GM12878 (cell line): ENCODE measurements at regions not wholly inside any gene's neighbourhood (a gene's known extent, or its start where the extent isn't known, plus 50 kb on each side); places are given as distances from the start of the nearest gene placed in this dataset.

ENCODE experiments used
- ATAC-seq: fragments of 200-7000 bp; cut with Tn5 transposase; 3 replicates; pipeline ENCODE4 v1.9.1; 2020; ENCODE audit warnings: mild to moderate bottlenecking, moderate library complexity
- BruUV-seq: library from RNA; stranded (reverse); fragments of 400-500 nt; replicated peaks from 2 replicates; lab custom pipeline; 2021; lab: Mats Ljungman, UMichigan
- CTCF ChIA-PET: fragments of 300-600 bp; sonication (Branson Sonifier 250); formaldehyde crosslinking; extraction: SDS; loops from one replicate; lab custom pipeline; 2021; ENCODE audit warnings: inconsistent platforms; lab: Yijun Ruan, JAX
- POLR2A ChIA-PET: fragments of 350-600 bp; formaldehyde crosslinking; extraction: SDS; loops from one replicate; lab custom pipeline; 2021; ENCODE audit warnings: inconsistent platforms; lab: Charles Lee
- RAD21 ChIA-PET: fragments of 300-600 bp; sonication (Branson Sonifier 250); formaldehyde crosslinking; loops from one replicate; lab custom pipeline; 2023; ENCODE audit warnings: antibody characterized with exemption; ENCODE audit not compliant: unreplicated experiment; lab: Charles Lee
- SMC1A ChIA-PET: fragments of 300-600 bp; sonication (Branson Sonifier 250); formaldehyde crosslinking; loops from one replicate; lab custom pipeline; 2023; ENCODE audit not compliant: unreplicated experiment, uncharacterized antibody; lab: Charles Lee
- DNase-seq: peaks from one replicate; pipeline ENCODE4 v3.0.0-alpha.2; 2011; ENCODE audit warnings: low read depth, low spot score
- FAIRE-seq: peaks from 3 replicates; lab custom pipeline; 2011; peaks lifted over from hg19 to GRCh38; lab: Jason Lieb, UNC
- H2AFZ ChIP-seq: 2 replicates; pipeline ENCODE4 v1.6.0; 2011; ENCODE audit warnings: low read depth, low read length, control low read depth; ENCODE audit not compliant: control insufficient read depth
- H3K27ac ChIP-seq: 2 replicates; pipeline ENCODE4 v1.5.1; 2011; ENCODE audit warnings: control low read depth; ENCODE audit not compliant: control insufficient read depth, insufficient read depth
- H3K27me3 ChIP-seq, 2 experiments: replicated peaks in 1 of 2; 2 replicates each; pipeline versions ENCODE4 v1.6.0 to v1.6.1; 2011; ENCODE audit warnings: low read length in 1 of 2; ENCODE audit not compliant: control insufficient read depth in 2 of 2, insufficient read depth in 2 of 2
- H3K36me3 ChIP-seq, 2 experiments: 2 replicates each; pipeline ENCODE4 v1.5.1; 2011; ENCODE audit warnings: low read length in 1 of 2; ENCODE audit not compliant: control insufficient read depth in 2 of 2, insufficient read depth in 2 of 2
- H3K4me1 ChIP-seq: 2 replicates; pipeline ENCODE4 v1.6.1; 2011; ENCODE audit warnings: mild to moderate bottlenecking, low read length, moderate library complexity, mixed read lengths; ENCODE audit not compliant: control insufficient read depth, insufficient read depth
- H3K4me2 ChIP-seq: 2 replicates; pipeline ENCODE4 v1.6.0; 2011; ENCODE audit warnings: control low read depth; ENCODE audit not compliant: control insufficient read depth, insufficient read depth
- H3K4me3 ChIP-seq: fragments of 200-600 bp; sonication (generic); 2 replicates; pipeline ENCODE4 v1.5.1; 2016
- H3K79me2 ChIP-seq: 2 replicates; pipeline ENCODE4 v1.6.0; 2011; ENCODE audit warnings: low read length; ENCODE audit not compliant: control insufficient read depth, insufficient read depth
- H3K9ac ChIP-seq: 2 replicates; pipeline ENCODE4 v1.8.0; 2011; ENCODE audit warnings: low read length, control low read depth, mixed read lengths; ENCODE audit not compliant: control insufficient read depth, insufficient read depth
- H3K9me3 ChIP-seq: replicated peaks from 3 replicates; pipeline ENCODE4 v1.5.1; 2011; ENCODE audit warnings: mild to moderate bottlenecking, low read length; ENCODE audit not compliant: control insufficient read depth, insufficient read depth
- H4K20me1 ChIP-seq: 2 replicates; pipeline ENCODE4 v1.6.0; 2011; ENCODE audit not compliant: control insufficient read depth, insufficient read depth
- CBX5 ChIP-seq: sonication (generic); IDR thresholded peaks from 2 replicates; pipeline ENCODE4 v1.6.1; 2016; ENCODE audit warnings: low read depth, moderate library complexity, mild to moderate bottlenecking, inconsistent platforms
- MYC ChIP-seq: IDR thresholded peaks from 2 replicates; pipeline ENCODE4 v1.6.1; 2011; ENCODE audit warnings: mild to moderate bottlenecking, low read length, moderate library complexity, inconsistent platforms; ENCODE audit not compliant: insufficient read depth, insufficient replicate concordance, insufficient read length, severe bottlenecking
- ZNF24 ChIP-seq: fragments of 450-650 bp; IDR thresholded peaks from 2 replicates; pipeline ENCODE4 v1.6.1; 2017; ENCODE audit warnings: antibody characterized with exemption, mild to moderate bottlenecking
- WGBS: methylation state at CpG from one replicate; pipeline ENCODE4 v1.1.6; 2016; ENCODE audit warnings: low lambda C conversion rate; ENCODE audit not compliant: insufficient replicate concordance, insufficient coverage; ENCODE audit errors: missing lambda C conversion rate; 5-methylcytosine and 5-hydroxymethylcytosine counted together
- in situ Hi-C: fragments of 300-500 bp; cut with MboI; formaldehyde crosslinking; loops from 9 replicates; pipeline ENCODE4 v1.14.3; 2018; ENCODE audit warnings: mixed read lengths
- intact Hi-C: fragments of 100-400 bp; cut with micrococcal nuclease; formaldehyde crosslinking; loops from one replicate; pipeline ENCODE4 v1.14.2; 2022; ENCODE audit not compliant: unreplicated experiment
- TF ChIP-seq, protein P1 (sequence below): fragments of 450-650 bp; formaldehyde crosslinking; IDR thresholded peaks from 2 replicates; pipeline ENCODE4 v1.4.0; 2022; ENCODE audit warnings: mild to moderate bottlenecking, moderate library complexity
- TF ChIP-seq, protein P2 (sequence below): fragments of 450-650 bp; IDR thresholded peaks from 2 replicates; pipeline ENCODE4 v1.6.1; 2016; ENCODE audit warnings: mild to moderate bottlenecking

DNA sequence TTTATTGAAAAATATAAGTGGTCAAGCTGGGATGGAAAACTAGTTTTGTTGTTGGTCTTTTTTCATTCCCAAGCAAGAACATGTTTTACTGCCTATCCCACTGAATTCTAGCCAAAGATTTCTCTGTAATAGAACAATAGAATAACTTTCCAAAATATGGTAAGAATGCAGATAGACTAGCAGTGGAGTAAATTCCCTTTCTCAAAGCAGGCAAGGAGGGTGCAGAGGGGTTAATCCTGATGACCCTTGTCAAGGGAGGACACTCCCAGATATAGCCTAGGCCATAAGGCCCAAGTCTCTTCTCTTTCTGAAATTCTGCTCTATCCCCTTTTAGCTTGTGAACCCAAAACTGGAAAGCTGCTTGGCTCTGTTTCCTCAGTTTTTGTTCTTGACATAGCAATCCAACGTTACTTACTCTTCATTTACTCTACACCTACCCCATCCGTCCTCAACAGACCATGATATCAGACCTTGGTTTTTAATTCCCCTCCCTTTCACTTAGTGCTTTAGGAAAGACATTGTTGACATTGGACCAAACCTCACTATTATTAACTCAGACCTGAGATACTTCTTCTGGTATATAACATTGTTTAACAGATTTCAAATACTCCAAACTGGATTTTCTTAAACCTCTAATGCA lies 453.6 kb upstream of the THBS1 start:
- ATAC-seq, result no peak
- no peak overlapping the region for H2AFZ ChIP-seq

More for the DNA sequence above, 453.6 kb upstream of the THBS1 start:
- RAD21 ChIA-PET, result no interaction called here
- no peak for FAIRE-seq
- SMC1A ChIA-PET, result interaction anchor here (0.9 kb wide), 1 partner anchor 453 kb away, joined by 3 read pairs; no protein-coding TSS in a partner anchor
- Histone ChIP-seq H3K27ac (no peak overlapping the region), H3K4me3 (no peak overlapping the region), H3K4me2 (no peak overlapping the region), H3K27me3 (0 out of 4 replicates have a peak, but pooled peaks cover 0 to 2% of the 10 kb centered on the region in 2 experiments), H3K9ac (no peak overlapping the region), H4K20me1 (no peaks in the 10 kb centered on the region), H3K36me3 (no peaks in the 10 kb centered on the region), H3K9me3 (no peaks in the 10 kb centered on the region), H3K4me1 (no peaks in the 10 kb centered on the region), H3K79me2 (no peaks in the 10 kb centered on the region)
- intact Hi-C loops (no loop called here), in situ Hi-C loops (loop anchor here (5.0 kb wide), 1 partner anchor 455 kb away; the partner anchor contains the start of gene THBS1)
- POLR2A ChIA-PET, result no interaction called here
- no TSS peak for BruUV-seq
- TF ChIP-seq MYC (no peak), CBX5 (no peak), ZNF24 (no peak)
- TF ChIP-seq, protein P1, sequence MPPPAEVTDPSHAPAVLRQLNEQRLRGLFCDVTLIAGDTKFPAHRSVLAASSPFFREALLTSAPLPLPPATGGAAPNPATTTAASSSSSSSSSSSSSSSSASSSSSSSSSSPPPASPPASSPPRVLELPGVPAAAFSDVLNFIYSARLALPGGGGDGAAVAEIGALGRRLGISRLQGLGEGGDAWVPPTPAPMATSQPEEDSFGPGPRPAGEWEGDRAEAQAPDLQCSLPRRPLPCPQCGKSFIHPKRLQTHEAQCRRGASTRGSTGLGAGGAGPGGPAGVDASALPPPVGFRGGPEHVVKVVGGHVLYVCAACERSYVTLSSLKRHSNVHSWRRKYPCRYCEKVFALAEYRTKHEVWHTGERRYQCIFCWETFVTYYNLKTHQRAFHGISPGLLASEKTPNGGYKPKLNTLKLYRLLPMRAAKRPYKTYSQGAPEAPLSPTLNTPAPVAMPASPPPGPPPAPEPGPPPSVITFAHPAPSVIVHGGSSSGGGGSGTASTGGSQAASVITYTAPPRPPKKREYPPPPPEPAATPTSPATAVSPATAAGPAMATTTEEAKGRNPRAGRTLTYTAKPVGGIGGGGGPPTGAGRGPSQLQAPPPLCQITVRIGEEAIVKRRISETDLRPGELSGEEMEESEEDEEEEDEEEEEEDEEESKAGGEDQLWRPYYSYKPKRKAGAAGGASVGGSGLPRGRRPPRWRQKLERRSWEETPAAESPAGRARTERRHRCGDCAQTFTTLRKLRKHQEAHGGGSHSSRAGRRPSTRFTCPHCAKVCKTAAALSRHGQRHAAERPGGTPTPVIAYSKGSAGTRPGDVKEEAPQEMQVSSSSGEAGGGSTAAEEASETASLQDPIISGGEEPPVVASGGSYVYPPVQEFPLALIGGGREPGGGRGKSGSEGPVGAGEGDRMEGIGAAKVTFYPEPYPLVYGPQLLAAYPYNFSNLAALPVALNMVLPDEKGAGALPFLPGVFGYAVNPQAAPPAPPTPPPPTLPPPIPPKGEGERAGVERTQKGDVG (CRISPR knock-in tag), result no peak
- TF ChIP-seq, protein P2, sequence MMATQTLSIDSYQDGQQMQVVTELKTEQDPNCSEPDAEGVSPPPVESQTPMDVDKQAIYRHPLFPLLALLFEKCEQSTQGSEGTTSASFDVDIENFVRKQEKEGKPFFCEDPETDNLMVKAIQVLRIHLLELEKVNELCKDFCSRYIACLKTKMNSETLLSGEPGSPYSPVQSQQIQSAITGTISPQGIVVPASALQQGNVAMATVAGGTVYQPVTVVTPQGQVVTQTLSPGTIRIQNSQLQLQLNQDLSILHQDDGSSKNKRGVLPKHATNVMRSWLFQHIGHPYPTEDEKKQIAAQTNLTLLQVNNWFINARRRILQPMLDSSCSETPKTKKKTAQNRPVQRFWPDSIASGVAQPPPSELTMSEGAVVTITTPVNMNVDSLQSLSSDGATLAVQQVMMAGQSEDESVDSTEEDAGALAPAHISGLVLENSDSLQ, result no peak
- no peak for DNase-seq
- CTCF ChIA-PET, result interaction anchor here (0.9 to 3.3 kb wide), 5 partner anchors 9 to 629 kb away, joined by 3 to 21 read pairs (median 4); partner anchors contain the start of gene THBS1
- 6% methylated on average over 2 of the region's 2 CpGs for WGBS
